Stomach (tissue), 4 donors: ENCODE measurements at regions not wholly inside any gene's neighbourhood (a gene's known extent, or its start where the extent isn't known, plus 50 kb on each side); places are given as distances from the start of the nearest gene placed in this dataset.

ENCODE experiments used
- CTCF ChIP-seq, 7 experiments: fragments of 450-650 bp in 4 of 7; fragments of 200-600 bp in 3 of 7; sonication (generic) in 3 of 7; IDR thresholded peaks; one replicate each; pipeline ENCODE4 v1.5.1; 2016 to 2019; ENCODE audit warnings: antibody characterized with exemption in 7 of 7, control low read depth in 2 of 7, mild to moderate bottlenecking in 1 of 7
- EP300 ChIP-seq: sonication (generic); formaldehyde crosslinking; IDR thresholded peaks from one replicate; pipeline ENCODE4 v1.6.1; 2017; ENCODE audit warnings: antibody characterized with exemption
- POLR2A ChIP-seq, 4 donors: fragments of 450-650 bp; IDR thresholded peaks; one replicate each; pipeline ENCODE4 v1.6.1; 2016; ENCODE audit warnings: antibody characterized with exemption in 4 of 4, control low read depth in 2 of 4, mild to moderate bottlenecking in 1 of 4, moderate library complexity in 1 of 4

GRCh38 chr4:63393544-63393943 lies 1015.7 kb downstream of the TECRL start:
- TF ChIP-seq CTCF (IDR thresholded peaks at IDR 0.05) (no peak), POLR2A (IDR thresholded peaks at IDR 0.05) (no peak), EP300 (no peak)
